HG03064 (cell line): ENCODE measurements at regions not wholly inside any gene's neighbourhood (a gene's known extent, or its start where the extent isn't known, plus 50 kb on each side); places are given as distances from the start of the nearest gene placed in this dataset.

Experiments used
- ATAC-seq: cut with Tn5 transposase; IDR thresholded peaks from one replicate; pipeline ENCODE4 v1.9.1; 2021; ENCODE audit warnings: low read depth; ENCODE audit not compliant: unreplicated experiment

DNA sequence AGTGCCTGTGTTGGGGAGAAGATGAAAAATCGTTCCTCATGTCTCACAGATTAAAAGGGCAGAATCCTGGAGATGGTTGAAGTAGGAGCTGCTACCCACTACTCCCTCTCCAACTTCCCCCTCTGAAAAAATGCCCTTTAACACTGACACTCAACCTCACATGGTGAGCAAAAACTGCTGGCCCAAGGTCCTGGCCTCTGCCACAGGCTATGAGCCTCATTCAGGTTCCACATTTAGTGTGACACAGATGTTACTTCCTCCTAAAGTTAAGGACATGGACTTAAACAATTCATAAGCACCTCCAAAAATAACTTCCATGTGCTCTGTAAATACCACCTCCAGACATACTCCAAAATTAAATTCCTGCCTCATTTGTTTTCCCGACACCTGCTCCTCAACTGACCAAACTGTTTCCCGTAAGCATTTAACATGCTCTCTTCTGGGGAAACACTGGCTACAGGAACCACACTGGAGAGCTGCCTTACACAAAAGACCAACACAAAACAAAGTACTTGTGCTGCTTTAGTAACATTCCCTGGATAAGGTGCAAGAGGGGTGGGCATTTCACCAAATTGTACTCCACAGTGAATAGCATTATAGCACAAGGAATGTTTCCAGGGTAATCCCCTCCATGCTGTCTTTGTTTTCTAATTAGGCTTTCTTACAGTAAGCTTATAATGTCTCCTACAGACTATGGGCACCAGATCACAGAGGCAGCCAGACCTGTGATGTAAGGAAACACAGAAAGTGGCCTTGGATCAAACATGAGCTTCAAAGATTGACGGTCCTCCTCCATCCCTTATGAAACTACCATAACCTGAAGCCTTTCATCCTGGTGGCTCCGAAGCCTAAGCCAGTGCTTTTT, 57.0 kb downstream of the PHLDA1 start:
- ATAC-seq: no peak

DNA sequence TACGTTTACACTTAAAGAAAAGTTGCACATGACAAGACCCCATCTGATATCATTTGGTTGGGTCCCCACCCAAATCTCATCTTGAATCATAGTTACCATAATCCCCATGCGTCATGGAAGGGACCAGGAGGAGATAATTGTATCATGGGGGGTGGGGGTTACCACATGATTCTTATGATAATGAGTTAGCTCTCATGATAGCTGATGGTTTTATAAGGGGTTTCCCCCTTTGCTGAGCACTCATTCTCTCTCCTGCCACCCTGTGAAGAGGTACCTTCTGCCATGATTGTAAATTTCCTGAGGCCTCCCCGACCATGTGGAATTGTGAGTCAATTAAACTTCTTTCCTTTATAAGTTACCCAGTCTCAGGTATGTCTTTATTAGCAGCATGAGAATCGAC, 60.3 kb downstream of the PHLDA1 start:
- ATAC-seq: no peak

DNA sequence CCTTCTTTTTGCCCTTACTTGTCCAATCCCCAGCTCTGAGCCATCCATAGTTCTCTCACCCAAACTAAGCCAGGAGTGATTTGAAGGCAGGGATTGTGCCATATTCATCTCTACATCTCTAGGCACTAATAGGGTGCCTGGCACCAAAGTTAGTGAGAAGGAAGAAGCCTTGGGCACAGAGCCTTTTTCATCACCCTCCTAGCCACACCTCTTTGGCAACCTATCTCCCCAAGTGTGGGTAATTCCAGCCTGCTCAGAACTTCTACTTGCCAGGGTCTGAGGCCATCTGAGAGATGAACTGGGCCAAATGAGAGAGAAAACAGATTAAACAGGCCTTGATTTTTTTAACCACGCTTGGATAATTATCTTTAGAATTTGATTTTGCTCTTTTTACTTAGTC, 61.3 kb downstream of the PHLDA1 start:
- ATAC-seq: no peak

DNA sequence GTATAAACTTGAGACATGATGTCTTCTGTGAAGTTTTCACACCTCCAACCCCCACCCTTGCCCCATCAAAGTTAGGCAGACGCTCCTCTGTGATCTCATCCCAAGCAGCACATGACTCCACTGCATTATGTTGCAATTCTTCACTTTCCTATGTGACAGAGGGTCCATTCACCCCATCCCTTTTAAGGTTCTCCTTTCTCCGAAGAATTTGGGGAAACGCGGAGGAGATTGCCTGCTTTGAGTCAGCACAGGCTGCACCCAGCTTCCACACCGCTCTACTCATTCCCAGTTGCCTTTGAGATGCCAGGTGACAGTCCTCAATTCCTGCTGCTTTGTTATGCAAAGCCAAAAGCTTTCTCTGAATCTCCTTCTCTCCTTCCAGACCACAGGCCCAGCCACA, 61.8 kb downstream of the PHLDA1 start:
- no peak for ATAC-seq

DNA sequence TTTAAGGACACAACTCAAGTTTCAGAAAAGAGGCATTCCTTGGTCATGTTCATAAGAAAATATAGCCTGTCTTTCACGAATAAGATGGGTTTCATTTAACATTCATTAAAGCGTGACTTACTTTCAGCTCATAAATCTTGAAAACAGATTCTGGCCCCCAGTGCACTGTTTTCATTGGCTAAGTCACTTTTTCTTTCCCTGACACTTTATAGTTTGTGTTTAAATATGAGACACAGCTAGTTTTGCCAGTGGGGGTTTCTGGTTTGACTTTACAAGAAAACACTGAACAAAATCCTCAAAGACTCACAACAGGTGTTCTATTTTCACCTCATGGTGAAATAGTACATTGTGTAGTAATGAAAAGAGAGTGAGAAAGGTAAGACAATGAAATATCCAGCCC, 65.9 kb downstream of the PHLDA1 start:
- ATAC-seq: no peak

DNA sequence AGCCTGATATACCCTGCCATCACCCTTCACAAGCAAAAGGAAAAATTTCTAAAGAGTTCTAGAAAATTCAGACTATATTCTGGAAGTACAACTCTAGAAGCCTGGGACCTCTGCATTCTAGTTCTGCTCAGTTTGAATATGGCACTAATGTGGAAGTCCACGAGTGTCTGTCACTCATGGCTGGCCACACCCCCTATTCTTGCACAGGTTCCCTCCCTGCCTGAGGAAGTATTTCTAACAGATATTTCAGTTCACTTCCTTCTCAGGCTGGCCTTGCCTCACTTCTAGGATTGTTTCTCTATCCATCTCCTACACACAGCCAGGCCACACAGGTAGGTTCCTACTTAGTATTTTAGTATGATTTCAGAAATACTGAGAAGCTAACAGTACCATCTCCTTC, 67.4 kb downstream of the PHLDA1 start:
- no peak for ATAC-seq

DNA sequence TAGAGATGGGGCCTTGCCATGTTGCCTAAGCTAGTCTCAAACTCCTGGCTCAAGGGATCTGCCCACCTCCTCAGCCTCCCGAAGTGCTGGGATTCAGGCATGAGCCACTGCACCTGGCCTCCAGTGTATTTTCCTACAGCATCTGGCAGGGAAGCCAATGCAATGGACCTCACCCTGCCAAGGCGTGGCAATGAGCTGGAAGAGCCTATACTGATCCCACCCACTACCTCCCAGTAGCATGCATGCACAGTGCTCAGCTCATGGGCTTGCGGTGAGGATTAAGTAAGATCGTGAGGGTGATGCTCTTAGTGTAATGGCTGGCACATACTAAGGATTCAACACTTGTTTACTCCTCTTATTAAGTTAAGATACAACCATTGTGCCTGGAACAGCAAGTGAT, 69.7 kb downstream of the PHLDA1 start:
- no peak for ATAC-seq

DNA sequence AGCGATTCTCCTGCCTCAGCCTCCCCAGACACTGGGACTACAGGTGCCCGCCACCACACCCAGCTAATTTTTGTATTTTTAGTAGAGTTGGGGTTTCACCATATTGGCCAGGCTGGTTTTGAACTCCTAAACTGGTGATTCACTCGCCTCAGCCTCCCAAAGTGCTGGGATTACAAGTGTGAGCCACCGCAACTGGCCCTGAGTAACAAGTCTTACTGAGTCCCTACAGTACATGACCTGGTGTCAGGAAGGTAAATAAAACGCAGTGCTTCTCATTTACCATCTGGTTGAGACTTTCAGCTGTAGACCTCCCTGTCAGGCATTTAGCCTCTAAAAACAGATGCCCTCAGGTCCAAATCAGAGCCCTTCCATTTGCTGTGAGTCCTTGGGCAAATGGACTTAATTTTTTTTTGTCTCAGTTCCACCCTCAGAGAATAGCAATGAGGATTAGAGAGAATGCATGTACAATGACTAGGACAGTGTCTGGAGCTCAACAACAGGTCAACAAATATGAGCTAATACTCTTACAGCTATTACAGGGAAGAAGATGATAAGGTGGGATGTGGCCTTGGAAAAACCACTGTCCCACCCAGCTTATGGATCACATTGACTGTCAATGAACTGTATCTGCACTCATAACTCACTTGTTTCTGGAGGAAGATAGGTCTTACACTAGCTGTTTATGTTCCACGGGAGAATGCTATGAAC, 70.5 kb downstream of the PHLDA1 start:
- ATAC-seq: no peak

GRCh38 chr12:75960086-75960910, 71.3 kb downstream of the PHLDA1 start:
- no peak for ATAC-seq

DNA sequence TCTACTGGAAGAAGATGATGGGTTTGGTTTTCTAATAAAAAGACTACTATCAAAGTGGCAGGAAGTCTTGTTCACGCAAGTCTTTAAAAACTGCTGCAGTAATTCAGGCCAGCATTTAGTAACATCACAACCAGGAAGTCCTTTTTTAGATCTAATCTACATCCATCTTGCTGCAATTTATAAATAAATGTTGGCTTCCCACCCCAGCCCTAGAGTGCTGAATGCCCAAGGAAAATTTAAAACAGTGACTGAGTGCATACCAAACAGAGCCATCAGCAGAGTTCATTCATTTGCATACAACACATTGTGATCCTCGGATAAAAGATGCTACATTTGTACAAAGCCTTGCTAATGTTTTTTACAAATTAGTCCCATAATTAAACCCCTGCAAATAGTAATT, 72.1 kb downstream of the PHLDA1 start:
- ATAC-seq: no peak

GRCh38 chr12:75959060-75959459, 72.5 kb downstream of the PHLDA1 start:
- ATAC-seq: no peak

- no peak for ATAC-seq
These were observed 76.3 kb downstream of the PHLDA1 start for GRCh38 chr12:75955251-75955650.

GRCh38 chr12:75954749-75955148, 76.8 kb downstream of the PHLDA1 start:
- no peak for ATAC-seq

DNA sequence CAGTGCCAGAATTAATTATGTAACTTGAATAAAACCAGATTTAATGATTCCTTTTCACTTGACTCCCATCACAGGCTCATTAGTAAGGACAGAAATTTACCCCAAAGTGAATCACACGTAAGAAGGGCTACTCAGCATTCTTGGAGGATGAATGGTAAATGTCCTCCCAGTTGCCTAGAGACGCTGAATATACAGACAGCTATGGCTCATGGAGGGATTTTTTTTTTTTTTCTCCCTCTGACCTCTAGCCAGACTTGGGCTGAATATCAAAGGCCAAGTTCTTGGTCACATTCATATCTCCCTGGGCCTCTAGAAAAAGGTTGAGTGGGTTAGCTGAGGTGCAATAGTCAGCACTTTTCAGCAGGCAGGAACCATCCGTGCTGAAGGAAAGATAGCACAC, 77.5 kb downstream of the PHLDA1 start:
- no peak for ATAC-seq

DNA sequence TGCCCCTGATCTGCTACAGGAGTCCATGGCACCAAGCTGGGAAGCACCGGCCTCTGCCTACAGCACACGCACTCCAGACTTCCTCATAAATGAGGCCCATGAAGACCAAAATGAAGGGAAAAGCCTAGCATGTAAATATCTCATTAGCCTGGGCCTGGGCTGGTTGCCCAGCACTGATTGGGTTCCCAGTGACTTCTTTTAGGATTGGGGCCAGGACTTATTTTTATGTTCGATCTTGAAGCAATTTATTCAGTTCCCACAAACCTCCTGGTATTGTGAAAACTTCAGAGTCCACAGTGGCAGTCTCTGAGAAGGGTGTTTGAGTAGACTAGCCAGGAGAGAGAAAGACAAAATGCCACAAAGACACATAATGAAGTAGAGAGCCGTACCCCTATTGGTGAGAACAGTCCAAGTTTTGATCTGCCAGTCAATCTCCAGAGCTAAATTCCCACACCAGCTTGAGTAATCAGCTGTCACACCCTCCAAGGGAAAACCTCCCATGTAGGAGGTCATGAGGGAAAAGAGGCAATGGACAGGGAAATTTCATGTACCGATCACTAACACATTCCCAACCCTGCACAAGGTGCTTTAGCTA, 78.2 kb downstream of the PHLDA1 start:
- ATAC-seq: no peak

DNA sequence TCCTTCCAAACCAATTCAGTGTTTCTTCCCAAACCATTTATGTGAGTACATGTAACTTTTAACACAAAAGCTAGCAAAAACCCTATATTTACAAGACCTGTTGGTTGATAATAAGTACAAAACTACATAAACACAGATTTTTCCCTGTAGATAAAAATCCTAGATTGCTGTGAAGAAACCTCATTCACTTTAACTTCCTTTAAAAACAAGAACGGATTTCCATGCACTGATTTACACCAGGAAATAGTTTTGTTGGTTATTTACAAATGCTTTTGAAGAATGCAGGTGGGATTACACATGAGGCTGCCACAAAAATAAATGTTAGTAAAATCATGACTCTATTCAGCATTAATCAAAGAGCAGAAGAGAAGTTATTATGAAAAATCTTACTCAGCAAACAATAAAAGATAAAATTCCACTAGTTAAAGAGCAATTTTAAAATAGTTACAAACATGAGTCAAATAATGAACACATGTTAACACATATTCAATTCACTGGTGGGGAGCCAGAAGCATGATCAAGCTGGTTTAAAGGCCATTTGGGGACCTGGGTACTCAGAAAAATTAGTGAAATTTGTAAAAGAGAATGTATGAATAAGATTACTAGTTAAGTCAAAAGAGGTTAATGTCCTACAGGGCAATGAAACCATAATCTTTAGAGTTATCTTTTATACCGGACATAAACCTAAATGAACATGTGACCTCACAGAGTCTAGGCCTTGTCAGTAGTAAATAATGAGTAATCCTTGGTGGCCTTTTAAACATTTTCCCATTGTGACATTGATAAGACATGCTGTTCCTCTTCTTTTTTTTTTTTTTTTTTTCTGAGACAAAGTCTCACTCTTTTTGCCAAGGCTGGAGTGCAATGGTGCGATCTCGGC, 79.9 kb downstream of the PHLDA1 start:
- ATAC-seq: no peak

GRCh38 chr12:75947156-75947723, 84.3 kb downstream of the PHLDA1 start:
- ATAC-seq: no peak

DNA sequence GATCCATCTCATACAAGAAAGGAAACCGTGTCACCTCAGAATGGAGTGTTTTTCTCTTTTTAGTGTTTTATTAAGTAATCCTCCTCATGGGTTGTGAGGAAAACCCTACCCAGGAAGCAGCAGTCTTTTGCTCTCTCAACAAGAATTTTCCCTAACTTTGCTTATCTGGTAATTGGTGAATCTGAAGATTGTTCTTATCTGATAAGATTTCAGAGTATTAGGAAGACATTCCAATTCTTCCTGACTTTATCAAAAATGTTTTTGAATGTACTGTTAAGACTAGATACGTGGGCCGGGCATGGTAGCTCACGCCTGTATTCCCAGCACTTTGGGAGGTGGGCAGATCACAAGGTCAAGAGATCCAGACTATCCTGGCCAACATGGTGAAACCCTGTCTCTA, 86.0 kb downstream of the PHLDA1 start:
- ATAC-seq: no peak

DNA sequence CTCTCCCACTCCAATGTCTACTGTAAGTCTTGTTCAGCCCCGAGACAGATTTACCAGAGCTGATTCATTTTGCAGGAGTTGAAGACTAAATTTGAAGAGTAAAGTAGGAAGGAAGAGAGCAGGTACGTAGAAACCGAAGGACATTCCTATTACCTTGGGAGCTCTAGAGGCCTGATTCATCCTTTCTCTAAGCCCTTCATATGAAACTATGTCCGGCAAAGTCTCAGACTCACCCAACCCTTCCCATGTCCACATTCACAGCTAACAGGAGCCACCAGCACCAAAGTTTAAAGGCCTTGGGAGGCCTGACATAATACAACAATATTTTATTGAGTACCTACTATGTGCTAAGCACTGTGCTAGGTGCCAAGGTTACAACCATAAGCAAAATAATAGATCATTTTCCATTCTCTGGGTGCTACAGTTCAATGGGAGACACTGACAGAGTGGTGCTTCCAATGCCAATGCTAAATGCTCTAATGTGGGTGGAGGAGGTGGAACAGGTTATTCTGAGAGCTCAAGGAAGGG, 86.6 kb downstream of the PHLDA1 start:
- ATAC-seq: no peak
